ENCODE measurements at regions not wholly inside any gene's neighbourhood (a gene's known extent, or its start where the extent isn't known, plus 50 kb on each side); places are given as distances from the start of the nearest gene placed in this dataset.

- Histone ChIP-seq H3K79me2 (ENCODE audit: low read length) (no peaks in the 10 kb centered on the region), H3K27me3 (ENCODE audit: low read depth, low read length) (no peaks in the 10 kb centered on the region), H4K20me1 (ENCODE audit: insufficient read depth, low read length) (no peaks in the 10 kb centered on the region), H3K4me1 (ENCODE audit: low read length) (no peaks in the 10 kb centered on the region), H3K9me3 (ENCODE audit: insufficient read depth, low read length) (no peaks in the 10 kb centered on the region), H3K4me3 (ENCODE audit: low read length) (no peak overlapping the region), H3K4me2 (ENCODE audit: low read length) (no peak overlapping the region), H2AFZ (ENCODE audit: low read depth, low read length) (no peak overlapping the region), H3K9ac (ENCODE audit: low read length) (no peak overlapping the region), H3K27ac (ENCODE audit: low read length) (no peak overlapping the region), H3K36me3 (replicated peaks; ENCODE audit: low read depth, low read length) (no peaks in the 10 kb centered on the region)
- TF ChIP-seq CTCF (IDR thresholded peaks at IDR 0.05; ENCODE audit: low read depth, low read length) (no peak), EZH2phosphoT487 (IDR thresholded peaks at IDR 0.05; ENCODE audit: low read depth) (no peak)
These were observed 718.5 kb upstream of the ANO3 start for GRCh38 chr11:25613451-25613850.

- Histone ChIP-seq H4K20me1 (ENCODE audit: insufficient read depth, low read length) (no peaks in the 10 kb centered on the region), H3K4me3 (ENCODE audit: low read length) (no peak overlapping the region), H3K9me3 (ENCODE audit: insufficient read depth, low read length) (no peaks in the 10 kb centered on the region), H3K4me1 (ENCODE audit: low read length) (no peaks in the 10 kb centered on the region), H3K27ac (ENCODE audit: low read length) (no peak overlapping the region), H3K27me3 (ENCODE audit: low read depth, low read length) (no peaks in the 10 kb centered on the region), H3K9ac (ENCODE audit: low read length) (no peak overlapping the region), H3K79me2 (ENCODE audit: low read length) (no peaks in the 10 kb centered on the region), H2AFZ (ENCODE audit: low read depth, low read length) (no peak overlapping the region), H3K36me3 (replicated peaks; ENCODE audit: low read depth, low read length) (no peaks in the 10 kb centered on the region), H3K4me2 (ENCODE audit: low read length) (no peak overlapping the region)
- TF ChIP-seq EZH2phosphoT487 (IDR thresholded peaks at IDR 0.05; ENCODE audit: low read depth) = no peak
These were observed 718.1 kb upstream of the ANO3 start for GRCh38 chr11:25613865-25614264.

- Histone ChIP-seq H2AFZ (ENCODE audit: low read depth, low read length) (no peak overlapping the region), H3K9ac (ENCODE audit: low read length) (no peak overlapping the region), H3K4me3 (ENCODE audit: low read length) (no peak overlapping the region), H3K4me2 (ENCODE audit: low read length) (no peak overlapping the region), H3K4me1 (ENCODE audit: low read length) (no peaks in the 10 kb centered on the region), H3K36me3 (replicated peaks; ENCODE audit: low read depth, low read length) (no peaks in the 10 kb centered on the region), H3K79me2 (ENCODE audit: low read length) (no peaks in the 10 kb centered on the region), H3K27ac (ENCODE audit: low read length) (no peak overlapping the region), H3K9me3 (ENCODE audit: insufficient read depth, low read length) (no peaks in the 10 kb centered on the region), H4K20me1 (ENCODE audit: insufficient read depth, low read length) (no peaks in the 10 kb centered on the region), H3K27me3 (ENCODE audit: low read depth, low read length) (no peaks in the 10 kb centered on the region)
- TF ChIP-seq CTCF (IDR thresholded peaks at IDR 0.05; ENCODE audit: low read depth, low read length) (no peak), EZH2phosphoT487 (IDR thresholded peaks at IDR 0.05; ENCODE audit: low read depth) (no peak)
These were observed 716.9 kb upstream of the ANO3 start for GRCh38 chr11:25615069-25615468.

DNA sequence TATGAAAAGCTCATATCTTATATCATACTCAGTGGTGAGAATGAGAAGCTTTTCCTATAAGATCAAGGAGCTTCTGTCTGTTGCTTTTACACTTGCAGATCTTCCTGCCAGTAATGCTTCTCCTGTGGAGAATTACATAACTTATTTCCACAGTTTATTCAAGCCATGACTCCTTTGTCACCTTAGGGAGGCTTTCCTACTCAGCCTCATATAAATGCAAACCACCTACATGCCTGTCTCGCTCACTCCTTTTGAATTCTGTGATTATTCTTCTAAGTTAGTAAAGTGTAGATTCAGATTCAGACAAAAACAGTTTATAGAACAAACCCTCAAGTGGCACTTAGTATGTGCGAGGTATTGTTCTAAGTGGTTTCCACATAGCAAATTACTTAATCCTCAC lies 716.1 kb upstream of the ANO3 start:
- no peak for TF ChIP-seq EZH2phosphoT487 (IDR thresholded peaks at IDR 0.05; ENCODE audit: low read depth)
- no peak for TF ChIP-seq CTCF (IDR thresholded peaks at IDR 0.05; ENCODE audit: low read depth, low read length)
- Histone ChIP-seq H3K4me2 (ENCODE audit: low read length) (no peak overlapping the region), H4K20me1 (ENCODE audit: insufficient read depth, low read length) (no peaks in the 10 kb centered on the region), H3K27ac (ENCODE audit: low read length) (no peak overlapping the region), H3K4me1 (ENCODE audit: low read length) (no peaks in the 10 kb centered on the region), H3K9ac (ENCODE audit: low read length) (no peak overlapping the region), H3K79me2 (ENCODE audit: low read length) (no peaks in the 10 kb centered on the region), H3K27me3 (ENCODE audit: low read depth, low read length) (no peaks in the 10 kb centered on the region), H3K36me3 (replicated peaks; ENCODE audit: low read depth, low read length) (no peaks in the 10 kb centered on the region), H3K9me3 (ENCODE audit: insufficient read depth, low read length) (no peaks in the 10 kb centered on the region), H3K4me3 (ENCODE audit: low read length) (no peak overlapping the region), H2AFZ (ENCODE audit: low read depth, low read length) (no peak overlapping the region)

DNA sequence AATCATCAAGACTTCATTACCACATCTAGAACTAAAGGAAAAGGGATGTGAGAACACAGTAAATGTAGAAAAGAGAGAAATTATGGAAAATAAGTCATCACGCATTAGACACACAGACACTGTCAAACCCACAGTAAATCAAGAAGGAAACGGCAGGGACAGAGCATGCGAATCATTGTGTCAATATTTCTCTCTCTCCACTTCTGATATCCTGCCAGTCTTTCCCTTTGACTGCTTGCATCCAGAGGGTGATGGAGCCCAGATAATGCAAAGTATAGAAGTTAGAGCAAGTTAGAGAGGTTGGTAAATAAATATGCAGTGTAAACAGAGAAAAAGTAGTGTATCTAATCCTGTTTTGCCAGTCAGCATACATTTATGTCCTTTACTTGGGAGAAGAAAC lies 706.8 kb upstream of the ANO3 start:
- H3K79me2 ChIP-seq (ENCODE audit: low read length) = no peaks in the 10 kb centered on the region
- no peak for TF ChIP-seq CTCF (IDR thresholded peaks at IDR 0.05; ENCODE audit: low read depth, low read length)
- no peak for TF ChIP-seq EZH2phosphoT487 (IDR thresholded peaks at IDR 0.05; ENCODE audit: low read depth)
- no peak overlapping the region for H3K9ac ChIP-seq (ENCODE audit: low read length)
- H4K20me1 ChIP-seq (ENCODE audit: insufficient read depth, low read length) = no peaks in the 10 kb centered on the region
- H3K36me3 ChIP-seq (replicated peaks; ENCODE audit: low read depth, low read length) = no peaks in the 10 kb centered on the region
- no peaks in the 10 kb centered on the region for H3K27me3 ChIP-seq (ENCODE audit: low read depth, low read length)
- no peaks in the 10 kb centered on the region for H3K9me3 ChIP-seq (ENCODE audit: insufficient read depth, low read length)
- no peak overlapping the region for H3K4me3 ChIP-seq (ENCODE audit: low read length)
- H3K27ac ChIP-seq (ENCODE audit: low read length) = no peak overlapping the region
- no peak overlapping the region for H2AFZ ChIP-seq (ENCODE audit: low read depth, low read length)
- no peaks in the 10 kb centered on the region for H3K4me1 ChIP-seq (ENCODE audit: low read length)
- no peak overlapping the region for H3K4me2 ChIP-seq (ENCODE audit: low read length)
